CD14-positive monocyte (primary cell): ENCODE measurements at regions not wholly inside any gene's neighbourhood (a gene's known extent, or its start where the extent isn't known, plus 50 kb on each side); places are given as distances from the start of the nearest gene placed in this dataset.

Source experiments
- DNase-seq, 3 donors: peaks; one replicate each; pipeline ENCODE4 v3.0.0-alpha.2; 2011 to 2022
- H2AFZ ChIP-seq: 2 replicates; pipeline ENCODE4 v1.6.0; 2012; ENCODE audit warnings: mild to moderate bottlenecking, low read depth, low read length, inconsistent platforms; ENCODE audit not compliant: insufficient read depth, poor library complexity, severe bottlenecking
- H3K27ac ChIP-seq, 2 donors: 1 replicate in 1 of 2; 2 replicates in 1 of 2; pipeline ENCODE4 v1.5.1; 2012 to 2013; ENCODE audit warnings: low read length in 2 of 2, control low read depth in 1 of 2, inconsistent platforms in 1 of 2, low read depth in 1 of 2, mild to moderate bottlenecking in 1 of 2
- H3K27me3 ChIP-seq, 2 donors: one replicate each; pipeline versions ENCODE4 v1.6.0 to v1.6.1; 2011 to 2013; ENCODE audit warnings: low read length in 2 of 2; ENCODE audit not compliant: control insufficient read depth in 2 of 2, insufficient read depth in 2 of 2
- H3K36me3 ChIP-seq, 2 donors: replicated peaks in 1 of 2; 1 replicate in 1 of 2; 2 replicates in 1 of 2; pipeline versions ENCODE4 v1.5.1 to v1.6.1; 2012 to 2013; ENCODE audit warnings: low read length in 2 of 2, control low read depth in 1 of 2, inconsistent platforms in 1 of 2, mild to moderate bottlenecking in 1 of 2; ENCODE audit not compliant: insufficient read depth in 2 of 2, control insufficient read depth in 1 of 2
- H3K4me1 ChIP-seq, 2 donors: 1 replicate in 1 of 2; 2 replicates in 1 of 2; pipeline versions ENCODE4 v1.5.1 to v1.6.1; 2012 to 2013; ENCODE audit warnings: low read length in 2 of 2, control low read depth in 1 of 2, inconsistent platforms in 1 of 2, mild to moderate bottlenecking in 1 of 2, moderate library complexity in 1 of 2; ENCODE audit not compliant: insufficient read depth in 2 of 2, control insufficient read depth in 1 of 2
- H3K4me2 ChIP-seq: replicated peaks from 2 replicates; pipeline ENCODE3; 2012; ENCODE audit warnings: low read length, moderate library complexity, mild to moderate bottlenecking; ENCODE audit not compliant: poor library complexity, severe bottlenecking; ENCODE audit errors: extremely low read depth
- H3K4me3 ChIP-seq, 3 experiments: fragments of 200-600 bp in 1 of 3; sonication (generic) in 1 of 3; replicated peaks in 1 of 3; 1 replicate in 2 of 3; 2 replicates in 1 of 3; pipeline ENCODE4 v1.5.1; 2011 to 2013; ENCODE audit warnings: low read length in 3 of 3, mild to moderate bottlenecking in 3 of 3, control low read depth in 2 of 3, low read depth in 2 of 3, inconsistent platforms in 1 of 3, moderate library complexity in 1 of 3
- H3K79me2 ChIP-seq: 2 replicates; pipeline ENCODE4 v1.6.0; 2012; ENCODE audit warnings: mild to moderate bottlenecking, control low read depth, inconsistent platforms, low read length, moderate library complexity; ENCODE audit not compliant: insufficient read depth
- H3K9ac ChIP-seq: 2 replicates; pipeline ENCODE4 v1.6.0; 2017; ENCODE audit warnings: low read length, mild to moderate bottlenecking; ENCODE audit not compliant: insufficient read depth, poor library complexity, severe bottlenecking
- H3K9me3 ChIP-seq, 2 donors: replicated peaks in 1 of 2; 1 replicate in 1 of 2; 2 replicates in 1 of 2; pipeline versions ENCODE4 v1.5.1 to v1.6.1; 2012 to 2013; ENCODE audit warnings: low read length in 2 of 2, control low read depth in 1 of 2; ENCODE audit not compliant: control insufficient read depth in 1 of 2, insufficient read depth in 1 of 2
- H4K20me1 ChIP-seq: 2 replicates; pipeline ENCODE4 v1.6.0; 2012; ENCODE audit warnings: mild to moderate bottlenecking, low read length, control low read depth, moderate library complexity; ENCODE audit not compliant: insufficient read depth
- H3K27ac Mint-ChIP-seq, 7 donors: one replicate each; pipeline ENCODE4 v1.8.0; 2020; ENCODE audit warnings: mild to moderate bottlenecking in 7 of 7, mixed read lengths in 7 of 7, moderate library complexity in 6 of 7, inconsistent platforms in 2 of 7
- H3K27me3 Mint-ChIP-seq, 3 donors: one replicate each; pipeline ENCODE4 v1.8.0; 2021 to 2022; ENCODE audit warnings: low read depth in 3 of 3, mild to moderate bottlenecking in 3 of 3, mixed read lengths in 3 of 3, moderate library complexity in 3 of 3, inconsistent platforms in 1 of 3
- H3K36me3 Mint-ChIP-seq, 2 donors: one replicate each; pipeline ENCODE4 v1.8.0; 2020; ENCODE audit warnings: mixed read lengths in 2 of 2, inconsistent platforms in 1 of 2, mild to moderate bottlenecking in 1 of 2
- H3K4me1 Mint-ChIP-seq: one replicate; pipeline ENCODE4 v1.8.0; 2020; ENCODE audit warnings: mild to moderate bottlenecking, mixed read lengths
- H3K4me3 Mint-ChIP-seq, 2 donors: one replicate each; pipeline ENCODE4 v1.8.0; 2020; ENCODE audit warnings: mild to moderate bottlenecking in 2 of 2, mixed read lengths in 2 of 2, moderate library complexity in 1 of 2
- H3K9me3 Mint-ChIP-seq, 7 donors: one replicate each; pipeline ENCODE4 v1.8.0; 2020 to 2022; ENCODE audit warnings: mixed read lengths in 7 of 7, mild to moderate bottlenecking in 6 of 7, moderate library complexity in 6 of 7, inconsistent platforms in 2 of 7
- WGBS: methylation state at CpG from one replicate; pipeline ENCODE4 v1.1.5; 2013; ENCODE audit warnings: missing lambda C conversion rate; ENCODE audit not compliant: insufficient coverage; 5-methylcytosine and 5-hydroxymethylcytosine counted together
- intact Hi-C, 2 donors: fragments of 100-400 bp; cut with micrococcal nuclease; formaldehyde crosslinking; loops; one replicate each; pipeline versions ENCODE4 v1.15.0 to v1.15.1; 2023
- TF ChIP-seq, protein P1 (sequence below): fragments of 200-600 bp; IDR thresholded peaks from one replicate; pipeline ENCODE4 v1.8.0; 2022; ENCODE audit warnings: antibody characterized with exemption, mild to moderate bottlenecking

DNA sequence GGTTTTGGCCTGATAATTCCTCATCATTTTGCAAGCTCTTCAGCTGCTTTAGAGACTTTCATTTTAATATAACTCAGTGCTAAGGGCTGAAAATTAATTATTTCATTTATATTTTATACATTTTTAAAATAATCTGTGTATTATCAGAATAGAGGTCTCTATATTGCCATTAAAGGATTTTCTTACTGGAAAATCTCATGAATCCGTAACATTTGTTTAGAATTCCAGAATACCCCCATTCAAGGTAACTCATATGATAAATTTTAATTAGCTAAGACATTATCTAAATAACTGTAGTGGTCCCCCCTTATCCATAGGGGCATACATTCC, 51.6 kb downstream of the BMAL2 start:
- Histone ChIP-seq H3K36me3 (no peaks in the 10 kb centered on the region), H3K9ac (no peak overlapping the region), H3K4me2 (no peak overlapping the region), H3K9me3 (no peaks in the 10 kb centered on the region), H4K20me1 (no peaks in the 10 kb centered on the region), H3K4me3 (no peak overlapping the region), H3K79me2 (no peaks in the 10 kb centered on the region), H3K4me1 (no peaks in the 10 kb centered on the region), H2AFZ (no peak overlapping the region), H3K27me3 (no peaks in the 10 kb centered on the region), H3K27ac (no peak overlapping the region)
- no CpG with 5 or more reads among the region's 1 CpG for WGBS
- Mint-ChIP-seq H3K4me1 (peaks cover 2% of the 10 kb centered on the region), H3K36me3 (no peaks in the 10 kb centered on the region), H3K9me3 (peaks cover 0 to 3% (median 0%) of the 10 kb centered on the region in 7 donors), H3K27ac (no peak overlapping the region), H3K4me3 (no peak overlapping the region), H3K27me3 (peaks cover 0 to 1% (median 0%) of the 10 kb centered on the region in 3 donors)
- intact Hi-C loops: no loop called here
- TF ChIP-seq, protein P1, sequence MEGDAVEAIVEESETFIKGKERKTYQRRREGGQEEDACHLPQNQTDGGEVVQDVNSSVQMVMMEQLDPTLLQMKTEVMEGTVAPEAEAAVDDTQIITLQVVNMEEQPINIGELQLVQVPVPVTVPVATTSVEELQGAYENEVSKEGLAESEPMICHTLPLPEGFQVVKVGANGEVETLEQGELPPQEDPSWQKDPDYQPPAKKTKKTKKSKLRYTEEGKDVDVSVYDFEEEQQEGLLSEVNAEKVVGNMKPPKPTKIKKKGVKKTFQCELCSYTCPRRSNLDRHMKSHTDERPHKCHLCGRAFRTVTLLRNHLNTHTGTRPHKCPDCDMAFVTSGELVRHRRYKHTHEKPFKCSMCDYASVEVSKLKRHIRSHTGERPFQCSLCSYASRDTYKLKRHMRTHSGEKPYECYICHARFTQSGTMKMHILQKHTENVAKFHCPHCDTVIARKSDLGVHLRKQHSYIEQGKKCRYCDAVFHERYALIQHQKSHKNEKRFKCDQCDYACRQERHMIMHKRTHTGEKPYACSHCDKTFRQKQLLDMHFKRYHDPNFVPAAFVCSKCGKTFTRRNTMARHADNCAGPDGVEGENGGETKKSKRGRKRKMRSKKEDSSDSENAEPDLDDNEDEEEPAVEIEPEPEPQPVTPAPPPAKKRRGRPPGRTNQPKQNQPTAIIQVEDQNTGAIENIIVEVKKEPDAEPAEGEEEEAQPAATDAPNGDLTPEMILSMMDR: peak; percentile 65
- no peak for DNase-seq

DNA sequence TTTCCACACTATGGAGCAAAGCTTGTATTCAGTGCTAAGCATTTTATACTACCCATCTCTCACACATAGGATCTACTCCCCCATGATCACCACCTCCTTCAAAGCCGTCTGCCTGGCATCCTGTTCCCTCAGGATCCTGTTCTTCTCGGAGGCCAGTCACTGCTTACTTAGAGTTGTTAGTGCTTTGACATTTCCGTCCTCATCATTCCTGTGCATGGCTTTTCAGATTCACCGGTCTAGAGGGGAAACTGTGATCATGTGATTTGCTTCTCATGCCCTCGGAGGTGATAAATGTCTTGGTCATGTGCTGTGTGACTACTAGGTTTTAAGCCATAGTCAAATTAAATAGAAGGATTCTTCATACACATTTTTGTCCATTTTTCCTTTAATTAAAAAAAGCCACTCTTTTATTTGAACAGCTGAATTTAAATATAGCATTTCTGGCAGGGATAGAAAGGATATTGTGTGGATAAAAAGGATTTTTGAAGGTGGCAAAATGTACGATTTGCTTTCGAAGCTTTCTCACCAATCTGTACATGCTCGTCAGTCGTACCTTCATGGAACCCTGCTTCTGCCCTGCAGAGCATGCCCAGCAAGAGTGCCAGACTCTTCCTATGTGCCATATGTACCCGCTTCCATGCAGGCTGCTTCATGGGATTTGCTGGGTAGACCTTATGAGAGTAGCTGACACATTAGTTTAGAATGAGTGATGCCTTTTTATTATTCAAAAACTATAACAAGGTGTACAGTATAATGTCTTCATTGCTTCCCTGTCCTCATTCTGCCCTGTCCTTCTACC, 53.3 kb downstream of the BMAL2 start:
- Histone ChIP-seq H3K4me3 (no peak overlapping the region), H3K36me3 (no peaks in the 10 kb centered on the region), H2AFZ (no peak overlapping the region), H3K4me2 (no peak overlapping the region), H3K9ac (no peak overlapping the region), H4K20me1 (no peaks in the 10 kb centered on the region), H3K27ac (no peak overlapping the region), H3K27me3 (no peaks in the 10 kb centered on the region), H3K9me3 (no peaks in the 10 kb centered on the region), H3K79me2 (no peaks in the 10 kb centered on the region), H3K4me1 (no peaks in the 10 kb centered on the region)
- no peak overlapping the region for H3K4me3 Mint-ChIP-seq
- H3K27ac Mint-ChIP-seq: peak overlapping the region in 1 of 7 donors; percentile 70
- H3K27me3 Mint-ChIP-seq: peaks cover 0 to 1% (median 0%) of the 10 kb centered on the region in 3 donors
- peaks cover 3 to 4% of the 10 kb centered on the region in 2 donors for H3K36me3 Mint-ChIP-seq
- peaks cover 0 to 3% (median 0%) of the 10 kb centered on the region in 7 donors for H3K9me3 Mint-ChIP-seq
- no peak for DNase-seq
- intact Hi-C loops: no loop called here
- TF ChIP-seq, protein P1: no peak
- 100% methylated on average over 3 of the region's 10 CpGs for WGBS
- H3K4me1 Mint-ChIP-seq: peaks cover 2% of the 10 kb centered on the region
